SK-N-SH treated with all-trans-retinoic acid at 6 μM for 48 hours (cell line): ENCODE measurements at regions not wholly inside any gene's neighbourhood (a gene's known extent, or its start where the extent isn't known, plus 50 kb on each side); places are given as distances from the start of the nearest gene placed in this dataset.

Source experiments
- ATAC-seq: fragments of 200-7000 bp; cut with Tn5 transposase; 3 replicates; pipeline ENCODE4 v1.9.1; 2020; ENCODE audit warnings: mild to moderate bottlenecking, moderate library complexity
- BACH2 ChIP-seq: fragments of 250-450 bp; sonication (Bioruptor Pico); IDR thresholded peaks from 2 replicates; pipeline ENCODE4 v1.9.0; 2021; ENCODE audit warnings: mild to moderate bottlenecking, borderline replicate concordance
- CREB5 ChIP-seq: fragments of 250-450 bp; sonication (Bioruptor Pico); IDR thresholded peaks from 2 replicates; pipeline ENCODE4 v1.5.1; 2020; ENCODE audit warnings: low read depth, mild to moderate bottlenecking, moderate library complexity
- CSDC2 ChIP-seq: fragments of 250-450 bp; sonication (Bioruptor Pico); IDR thresholded peaks from 2 replicates; pipeline ENCODE4 v1.5.0; 2020; ENCODE audit warnings: mild to moderate bottlenecking, moderate library complexity
- CSRNP3 ChIP-seq: fragments of 250-450 bp; sonication (Bioruptor Pico); IDR thresholded peaks from 2 replicates; pipeline ENCODE4 v1.5.1; 2021; ENCODE audit warnings: mild to moderate bottlenecking, moderate library complexity
- ESRRG ChIP-seq: fragments of 250-450 bp; sonication (Bioruptor Pico); IDR thresholded peaks from 2 replicates; pipeline ENCODE4 v1.6.1; 2021; ENCODE audit warnings: mild to moderate bottlenecking
- GLIS3 ChIP-seq: fragments of 250-450 bp; sonication (Bioruptor Pico); IDR thresholded peaks from 2 replicates; pipeline ENCODE4 v1.5.0; 2020; ENCODE audit warnings: mild to moderate bottlenecking, moderate library complexity
- ISL1 ChIP-seq: fragments of 250-450 bp; sonication (Bioruptor Pico); IDR thresholded peaks from 2 replicates; pipeline ENCODE4 v2.1.2; 2022; ENCODE audit warnings: mild to moderate bottlenecking, moderate library complexity
- OSR1 ChIP-seq: fragments of 250-450 bp; sonication (Bioruptor Pico); IDR thresholded peaks from 2 replicates; pipeline ENCODE4 v1.8.0; 2022; ENCODE audit warnings: moderate library complexity, mild to moderate bottlenecking, inconsistent platforms
- PATZ1 ChIP-seq: fragments of 250-450 bp; sonication (Bioruptor Pico); IDR thresholded peaks from 2 replicates; pipeline ENCODE4 v1.8.0; 2020; ENCODE audit warnings: mild to moderate bottlenecking, moderate library complexity, borderline replicate concordance
- POU6F1 ChIP-seq: fragments of 250-450 bp; sonication (Bioruptor Pico); IDR thresholded peaks from 2 replicates; pipeline ENCODE4 v1.8.0; 2021; ENCODE audit warnings: low read depth, mild to moderate bottlenecking, moderate library complexity, borderline replicate concordance
- PPARA ChIP-seq: fragments of 250-450 bp; sonication (Bioruptor Pico); IDR thresholded peaks from 2 replicates; pipeline ENCODE4 v1.5.0; 2020; ENCODE audit warnings: mild to moderate bottlenecking, borderline replicate concordance
- SNAI2 ChIP-seq: fragments of 250-450 bp; sonication (Bioruptor Pico); IDR thresholded peaks from 2 replicates; pipeline ENCODE4 v1.5.0; 2020; ENCODE audit warnings: mild to moderate bottlenecking, moderate library complexity
- TCF4 ChIP-seq: fragments of 250-450 bp; sonication (Bioruptor Pico); IDR thresholded peaks from 2 replicates; pipeline ENCODE4 v1.8.0; 2021; ENCODE audit warnings: mild to moderate bottlenecking, moderate library complexity, borderline replicate concordance
- TOX ChIP-seq: fragments of 250-450 bp; sonication (Bioruptor Pico); IDR thresholded peaks from 2 replicates; pipeline ENCODE4 v1.8.0; 2021; ENCODE audit warnings: mild to moderate bottlenecking, moderate library complexity, borderline replicate concordance
- TSHZ2 ChIP-seq: fragments of 250-450 bp; sonication (Bioruptor Pico); IDR thresholded peaks from 2 replicates; pipeline ENCODE4 v1.5.0; 2020; ENCODE audit warnings: mild to moderate bottlenecking, moderate library complexity
- ZC3H10 ChIP-seq: fragments of 250-450 bp; sonication (Bioruptor Pico); IDR thresholded peaks from 2 replicates; pipeline ENCODE4 v1.5.1; 2021; ENCODE audit warnings: mild to moderate bottlenecking, moderate library complexity
- ZFP3 ChIP-seq: fragments of 250-450 bp; sonication (Bioruptor Pico); IDR thresholded peaks from 2 replicates; pipeline ENCODE4 v1.5.0; 2020; ENCODE audit warnings: mild to moderate bottlenecking, moderate library complexity
- ZFP30 ChIP-seq: fragments of 450-650 bp; formaldehyde crosslinking; IDR thresholded peaks from 2 replicates; pipeline ENCODE4 v1.5.0; 2022; ENCODE audit warnings: mild to moderate bottlenecking, moderate library complexity
- ZNF565 ChIP-seq: fragments of 450-650 bp; formaldehyde crosslinking; conservative IDR thresholded peaks from 2 replicates; pipeline ENCODE4 v1.5.0; 2020; ENCODE audit warnings: low read depth, mild to moderate bottlenecking, moderate library complexity
- ZNF70 ChIP-seq: fragments of 450-650 bp; formaldehyde crosslinking; IDR thresholded peaks from 2 replicates; pipeline ENCODE4 v1.5.0; 2020; ENCODE audit warnings: mild to moderate bottlenecking, moderate library complexity
- ZNF8 ChIP-seq: fragments of 450-650 bp; formaldehyde crosslinking; IDR thresholded peaks from 2 replicates; pipeline ENCODE4 v1.5.0; 2020; ENCODE audit warnings: mild to moderate bottlenecking, moderate library complexity

GRCh38 chr20:24395151-24395550, 74.3 kb upstream of the SYNDIG1 start:
- TF ChIP-seq TCF4 (CRISPR knock-in tag) = no peak
- TF ChIP-seq BACH2 = no peak
- TF ChIP-seq ISL1 (CRISPR knock-in tag) = no peak
- no peak for TF ChIP-seq ZNF8 (CRISPR knock-in tag)
- no peak for TF ChIP-seq POU6F1 (CRISPR knock-in tag)
- ATAC-seq = no peak

- TF ChIP-seq ZFP3 (CRISPR knock-in tag) (no peak), GLIS3 (CRISPR knock-in tag) (no peak)
- no peak for ATAC-seq
Observed at GRCh38 chr20:24393903-24394302, 75.5 kb upstream of the SYNDIG1 start.

- no peak for TF ChIP-seq ISL1 (CRISPR knock-in tag)
- TF ChIP-seq OSR1 (CRISPR knock-in tag) = no peak
- TF ChIP-seq ESRRG (CRISPR knock-in tag) = no peak
- TF ChIP-seq BACH2 = no peak
- TF ChIP-seq GLIS3 (CRISPR knock-in tag) = no peak
- no peak for TF ChIP-seq CREB5 (CRISPR knock-in tag)
- no peak for TF ChIP-seq ZC3H10 (CRISPR knock-in tag)
- no peak for TF ChIP-seq SNAI2 (CRISPR knock-in tag)
- no peak for TF ChIP-seq ZNF70 (CRISPR knock-in tag)
- TF ChIP-seq ZNF8 (CRISPR knock-in tag) = no peak
- TF ChIP-seq PATZ1 (CRISPR knock-in tag) = no peak
- no peak for TF ChIP-seq TOX
- TF ChIP-seq PPARA = no peak
- no peak for TF ChIP-seq ZFP30 (CRISPR knock-in tag)
- TF ChIP-seq CSRNP3 (CRISPR knock-in tag) = no peak
- TF ChIP-seq TCF4 (CRISPR knock-in tag) = no peak
- TF ChIP-seq TSHZ2 (CRISPR knock-in tag) = no peak
- no peak for TF ChIP-seq ZNF565 (CRISPR knock-in tag)
- TF ChIP-seq CSDC2 = no peak
- TF ChIP-seq POU6F1 (CRISPR knock-in tag) = no peak
- ATAC-seq = no peak
Observed at GRCh38 chr20:24392612-24393011, 76.8 kb upstream of the SYNDIG1 start.
